ENCODE measurements at regions not wholly inside any gene's neighbourhood (a gene's known extent, or its start where the extent isn't known, plus 50 kb on each side); places are given as distances from the start of the nearest gene placed in this dataset.

- no peaks in the 10 kb centered on the region for H3K9me3 Mint-ChIP-seq (ENCODE audit: low read depth)
- peaks cover 8% of the 10 kb centered on the region for H3K4me1 Mint-ChIP-seq (ENCODE audit: low read depth)
- TF ChIP-seq CTCF (IDR thresholded peaks at IDR 0.05; ENCODE audit: unreplicated experiment), result no peak
- no peaks in the 10 kb centered on the region for H3K36me3 Mint-ChIP-seq (ENCODE audit: insufficient read depth)
- DNase-seq (ENCODE audit: low spot score, unreplicated experiment), result no peak
- H3K27me3 Mint-ChIP-seq, result peaks cover 10% of the 10 kb centered on the region
- no peak overlapping the region for H3K4me3 Mint-ChIP-seq (ENCODE audit: low read depth)
- H3K27ac Mint-ChIP-seq, result no peak overlapping the region
Measured at GRCh38 chr16:51434567-51435198, 283.6 kb upstream of the SALL1 start.

- H3K27me3 Mint-ChIP-seq, result peaks cover 5% of the 10 kb centered on the region
- H3K4me3 Mint-ChIP-seq (ENCODE audit: low read depth), result no peak overlapping the region
- no peak overlapping the region for H3K27ac Mint-ChIP-seq
- H3K9me3 Mint-ChIP-seq (ENCODE audit: low read depth), result no peaks in the 10 kb centered on the region
- peaks cover 8% of the 10 kb centered on the region for H3K4me1 Mint-ChIP-seq (ENCODE audit: low read depth)
- no peak for DNase-seq (ENCODE audit: low spot score, unreplicated experiment)
- no peak for TF ChIP-seq CTCF (IDR thresholded peaks at IDR 0.05; ENCODE audit: unreplicated experiment)
- H3K36me3 Mint-ChIP-seq (ENCODE audit: insufficient read depth), result no peaks in the 10 kb centered on the region
Measured at GRCh38 chr16:51433599-51433998, 282.5 kb upstream of the SALL1 start.

- Mint-ChIP-seq H3K27ac (no peak overlapping the region), H3K4me3 (ENCODE audit: low read depth) (no peak overlapping the region), H3K4me1 (ENCODE audit: low read depth) (peaks cover 8% of the 10 kb centered on the region), H3K36me3 (ENCODE audit: insufficient read depth) (no peaks in the 10 kb centered on the region), H3K27me3 (peaks cover 14% of the 10 kb centered on the region), H3K9me3 (ENCODE audit: low read depth) (no peaks in the 10 kb centered on the region)
- no peak for DNase-seq (ENCODE audit: low spot score, unreplicated experiment)
- no peak for TF ChIP-seq CTCF (IDR thresholded peaks at IDR 0.05; ENCODE audit: unreplicated experiment)
Measured at GRCh38 chr16:51431517-51432241, 280.6 kb upstream of the SALL1 start.

DNA sequence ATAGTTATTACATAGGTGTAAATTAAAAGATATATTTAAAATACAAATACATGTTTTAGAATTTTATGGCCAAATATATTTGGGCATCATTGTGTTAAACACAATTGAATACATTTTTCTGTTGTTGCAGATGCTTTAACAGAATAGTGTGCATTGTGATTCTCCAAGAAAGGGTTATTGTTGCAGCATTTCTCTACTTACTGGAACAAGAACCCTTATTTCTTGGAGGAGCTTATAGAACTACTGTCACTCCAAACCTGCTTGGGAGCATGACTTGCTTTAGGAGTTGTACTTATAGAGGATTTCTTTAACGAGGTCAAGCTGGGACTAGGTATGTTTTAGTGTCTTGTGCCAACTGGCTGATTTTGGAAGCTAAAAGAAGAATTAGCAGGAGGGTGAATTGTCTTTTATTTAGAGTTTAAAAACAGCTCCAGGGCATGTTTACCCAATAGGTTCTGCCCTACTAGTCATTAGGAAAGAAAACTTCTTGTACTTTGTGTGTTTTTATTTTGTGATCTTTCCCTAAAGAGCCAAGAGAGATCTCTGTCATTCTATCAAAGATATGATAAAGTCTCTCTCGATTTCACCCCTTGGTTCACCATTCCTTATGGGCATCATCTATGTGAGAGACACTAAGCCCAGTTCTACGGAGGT is 279.8 kb upstream of the SALL1 start:
- Mint-ChIP-seq H3K36me3 (ENCODE audit: insufficient read depth) (no peaks in the 10 kb centered on the region), H3K4me1 (ENCODE audit: low read depth) (peaks cover 7% of the 10 kb centered on the region)

More for the DNA sequence above, 279.8 kb upstream of the SALL1 start:
- Mint-ChIP-seq H3K27me3 (peaks cover 15% of the 10 kb centered on the region), H3K27ac (no peak overlapping the region), H3K4me3 (ENCODE audit: low read depth) (no peak overlapping the region), H3K9me3 (ENCODE audit: low read depth) (no peaks in the 10 kb centered on the region)
- DNase-seq (ENCODE audit: low spot score, unreplicated experiment), result no peak
- TF ChIP-seq CTCF (IDR thresholded peaks at IDR 0.05; ENCODE audit: unreplicated experiment), result no peak
